ENCODE measurements at regions not wholly inside any gene's neighbourhood (a gene's known extent, or its start where the extent isn't known, plus 50 kb on each side); places are given as distances from the start of the nearest gene placed in this dataset.

GRCh38 chr14:53478174-53478573, 325.1 kb upstream of the DDHD1 start:
- TF ChIP-seq SMC3 (IDR thresholded peaks at IDR 0.05) (no peak), POLR2A (IDR thresholded peaks at IDR 0.05; ENCODE audit: low read length) (no peak), CTCF (IDR thresholded peaks at IDR 0.05) (no peak), EP300 (IDR thresholded peaks at IDR 0.05) (no peak), JUNB (IDR thresholded peaks at IDR 0.05) (no peak), ELK1 (IDR thresholded peaks at IDR 0.05; ENCODE audit: low read depth, low read length) (no peak), PBX3 (IDR thresholded peaks at IDR 0.05) (no peak), MAX (IDR thresholded peaks at IDR 0.05) (no peak), E2F6 (IDR thresholded peaks at IDR 0.05; ENCODE audit: borderline replicate concordance, low read depth) (no peak), CBX2 (IDR thresholded peaks at IDR 0.05; ENCODE audit: borderline replicate concordance, low read depth) (no peak), REST (IDR thresholded peaks at IDR 0.05) (no peak), KDM5A (IDR thresholded peaks at IDR 0.05) (no peak), BCL3 (IDR thresholded peaks at IDR 0.05) (no peak)

All from A549 (cell line).